ENCODE measurements at regions not wholly inside any gene's neighbourhood (a gene's known extent, or its start where the extent isn't known, plus 50 kb on each side); places are given as distances from the start of the nearest gene placed in this dataset.

- TF ChIP-seq, protein P1, sequence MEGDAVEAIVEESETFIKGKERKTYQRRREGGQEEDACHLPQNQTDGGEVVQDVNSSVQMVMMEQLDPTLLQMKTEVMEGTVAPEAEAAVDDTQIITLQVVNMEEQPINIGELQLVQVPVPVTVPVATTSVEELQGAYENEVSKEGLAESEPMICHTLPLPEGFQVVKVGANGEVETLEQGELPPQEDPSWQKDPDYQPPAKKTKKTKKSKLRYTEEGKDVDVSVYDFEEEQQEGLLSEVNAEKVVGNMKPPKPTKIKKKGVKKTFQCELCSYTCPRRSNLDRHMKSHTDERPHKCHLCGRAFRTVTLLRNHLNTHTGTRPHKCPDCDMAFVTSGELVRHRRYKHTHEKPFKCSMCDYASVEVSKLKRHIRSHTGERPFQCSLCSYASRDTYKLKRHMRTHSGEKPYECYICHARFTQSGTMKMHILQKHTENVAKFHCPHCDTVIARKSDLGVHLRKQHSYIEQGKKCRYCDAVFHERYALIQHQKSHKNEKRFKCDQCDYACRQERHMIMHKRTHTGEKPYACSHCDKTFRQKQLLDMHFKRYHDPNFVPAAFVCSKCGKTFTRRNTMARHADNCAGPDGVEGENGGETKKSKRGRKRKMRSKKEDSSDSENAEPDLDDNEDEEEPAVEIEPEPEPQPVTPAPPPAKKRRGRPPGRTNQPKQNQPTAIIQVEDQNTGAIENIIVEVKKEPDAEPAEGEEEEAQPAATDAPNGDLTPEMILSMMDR (IDR thresholded peaks at IDR 0.05; ENCODE audit: borderline replicate concordance, extremely low read depth, low read length, poor library complexity, severe bottlenecking): no peak
- no peak for TF ChIP-seq EZH2 (IDR thresholded peaks at IDR 0.05; ENCODE audit: borderline replicate concordance, low read depth, low read length, severe bottlenecking)
These were observed 422.6 kb upstream of the REG3G start for GRCh38 chr2:78602862-78603261.

Data from DND-41 (cell line).